Fibroblast of pulmonary artery (primary cell): ENCODE measurements at regions not wholly inside any gene's neighbourhood (a gene's known extent, or its start where the extent isn't known, plus 50 kb on each side); places are given as distances from the start of the nearest gene placed in this dataset.

Experiments used
- DNase-seq: peaks from one replicate; pipeline ENCODE4 v3.0.0-alpha.2; 2010; ENCODE audit warnings: low read depth
- H3K4me3 ChIP-seq: replicated peaks from 2 replicates; pipeline ENCODE4 v1.5.1; 2011; ENCODE audit warnings: low read depth, mild to moderate bottlenecking, control low read depth, low read length, moderate library complexity
- CTCF ChIP-seq: IDR thresholded peaks from 2 replicates; pipeline ENCODE4 v1.5.1; 2011; ENCODE audit warnings: mild to moderate bottlenecking, control low read depth, low read length, inconsistent platforms; ENCODE audit errors: missing control alignments

- H3K4me3 ChIP-seq: no peak overlapping the region
- DNase-seq: no peak
- no peak for TF ChIP-seq CTCF
These were observed 87.1 kb upstream of the CTTNBP2 start for GRCh38 chr7:117960351-117960750.

GRCh38 chr7:117961235-117961634, 88.0 kb upstream of the CTTNBP2 start:
- no peak for TF ChIP-seq CTCF
- no peak overlapping the region for H3K4me3 ChIP-seq
- no peak for DNase-seq

GRCh38 chr7:117962366-117962994, 89.2 kb upstream of the CTTNBP2 start:
- no peak overlapping the region for H3K4me3 ChIP-seq
- no peak for TF ChIP-seq CTCF
- DNase-seq: no peak

- H3K4me3 ChIP-seq: no peak overlapping the region
- no peak for DNase-seq
- no peak for TF ChIP-seq CTCF
These were observed 90.3 kb upstream of the CTTNBP2 start for GRCh38 chr7:117963264-117964197.

GRCh38 chr7:117970801-117971200, 97.6 kb upstream of the CTTNBP2 start:
- H3K4me3 ChIP-seq: no peak overlapping the region
- DNase-seq: no peak
- no peak for TF ChIP-seq CTCF

- TF ChIP-seq CTCF: no peak
- no peak overlapping the region for H3K4me3 ChIP-seq
- DNase-seq: no peak
These were observed 98.5 kb upstream of the CTTNBP2 start for GRCh38 chr7:117971556-117972244.
